Kidney capillary endothelial cell (primary cell): ENCODE measurements at regions not wholly inside any gene's neighbourhood (a gene's known extent, or its start where the extent isn't known, plus 50 kb on each side); places are given as distances from the start of the nearest gene placed in this dataset.

Source experiments
- DNase-seq: peaks from one replicate; pipeline ENCODE4 v3.0.0-alpha.2; 2018; ENCODE audit warnings: low spot score

DNA sequence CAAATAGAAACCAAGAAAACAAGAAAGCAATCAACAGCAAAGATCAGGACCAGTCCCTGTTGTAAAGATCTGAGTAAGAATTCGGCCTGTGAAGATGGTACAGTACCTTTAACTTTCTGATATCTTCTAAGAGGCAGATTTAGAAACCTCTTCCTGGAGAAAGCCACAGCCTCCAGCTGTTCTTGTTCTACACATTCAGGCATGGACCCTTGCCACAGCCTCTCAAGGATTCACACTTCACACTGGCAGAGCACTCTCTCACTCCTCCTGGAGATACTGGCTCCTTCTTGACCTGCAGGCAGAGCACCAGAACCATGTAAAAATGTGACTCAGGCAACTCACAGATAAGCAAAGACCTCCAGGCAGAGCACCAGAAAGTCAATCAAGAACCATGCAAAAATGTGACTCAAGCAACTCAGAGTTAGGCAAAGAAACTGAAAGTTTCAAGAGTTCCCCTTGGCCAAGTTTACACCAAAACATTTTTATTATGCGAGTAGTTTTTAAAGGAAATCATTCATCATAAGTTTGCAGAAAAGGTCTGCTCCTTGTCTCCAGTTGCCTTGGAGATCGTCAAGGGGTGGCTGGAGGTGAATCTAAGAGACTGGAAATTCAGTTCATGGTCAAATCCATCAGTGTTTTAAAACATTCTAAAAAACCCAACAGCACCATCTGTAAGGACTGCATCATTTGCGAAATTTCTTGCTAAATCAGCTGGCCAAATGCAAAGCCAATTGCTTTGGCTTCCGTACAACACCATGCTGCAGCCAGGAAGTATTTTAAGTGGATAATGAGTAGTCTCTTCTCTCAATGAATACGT is 119.3 kb upstream of the MDM1 start:
- peak; percentile 15 for DNase-seq

DNA sequence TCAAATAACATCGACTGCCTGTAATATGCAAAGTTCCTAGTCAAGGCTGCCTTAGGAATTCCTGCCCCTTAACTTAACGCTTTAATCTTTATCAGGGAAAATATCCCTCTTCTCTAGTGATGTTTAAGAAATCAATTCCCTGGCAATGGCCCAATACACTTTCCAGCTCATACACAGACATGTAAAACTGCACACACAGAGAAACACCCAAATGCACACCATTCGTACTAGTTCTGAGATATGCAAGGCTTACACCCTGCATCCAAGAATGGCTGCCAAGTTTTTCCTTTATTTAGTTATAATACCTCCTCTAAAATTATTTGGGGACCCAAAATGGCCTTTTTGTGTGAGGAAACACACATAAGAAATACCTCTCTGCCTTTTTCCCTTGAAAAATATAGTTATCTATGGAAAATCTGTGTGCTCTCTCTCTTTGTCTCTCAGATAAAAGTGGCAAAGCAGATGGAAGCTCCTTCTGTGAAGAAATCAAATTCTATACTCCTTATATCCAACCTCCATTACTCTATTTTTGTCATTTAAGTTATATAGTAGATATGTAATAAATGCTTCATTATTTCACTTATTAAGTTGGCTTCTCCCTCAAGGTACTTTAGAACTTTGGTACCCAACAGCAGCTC is 120.0 kb upstream of the MDM1 start:
- no peak for DNase-seq

GRCh38 chr12:68453278-68453677 is 121.1 kb upstream of the MDM1 start:
- DNase-seq = no peak

DNA sequence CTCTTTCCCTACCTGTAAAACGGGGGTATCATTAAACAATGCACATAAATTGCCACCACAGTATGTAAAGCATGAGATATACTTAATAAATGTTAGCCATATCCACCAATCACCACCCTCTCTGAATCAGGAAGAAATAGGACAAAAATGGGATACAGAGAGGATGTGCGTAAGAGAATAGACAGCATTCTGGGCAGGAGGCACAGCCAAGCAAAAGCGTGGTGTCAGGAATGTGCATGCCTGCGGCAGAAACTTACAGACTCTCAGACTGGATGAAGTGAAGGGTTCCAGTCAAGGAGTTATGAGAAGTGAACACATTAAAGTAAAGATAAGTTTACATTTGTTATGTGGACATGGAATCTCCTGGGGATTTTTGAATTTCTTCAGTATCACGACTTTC is 121.7 kb upstream of the MDM1 start:
- DNase-seq = peak; percentile 72

DNA sequence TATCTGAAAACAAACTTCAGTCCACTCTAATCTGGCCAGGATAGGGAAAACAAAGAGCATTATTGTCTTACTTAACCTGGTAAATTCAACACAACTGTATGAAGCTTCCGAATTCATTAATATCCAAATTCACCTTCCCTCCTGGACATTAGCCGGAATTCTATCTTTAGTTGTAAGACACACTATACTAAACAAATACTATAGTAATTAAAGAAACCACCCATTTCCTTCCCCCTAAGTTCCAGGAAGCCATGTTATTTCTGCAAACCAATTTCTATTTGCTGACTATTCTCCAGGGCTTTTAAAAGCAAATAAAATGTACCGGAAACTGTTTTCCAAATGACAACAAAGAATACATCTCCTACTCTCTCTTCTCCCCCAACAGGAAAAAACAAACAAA is 122.7 kb upstream of the MDM1 start:
- peak; percentile 75 for DNase-seq

GRCh38 chr12:68455691-68456345 is 123.7 kb upstream of the MDM1 start:
- DNase-seq = peak; percentile 58

DNA sequence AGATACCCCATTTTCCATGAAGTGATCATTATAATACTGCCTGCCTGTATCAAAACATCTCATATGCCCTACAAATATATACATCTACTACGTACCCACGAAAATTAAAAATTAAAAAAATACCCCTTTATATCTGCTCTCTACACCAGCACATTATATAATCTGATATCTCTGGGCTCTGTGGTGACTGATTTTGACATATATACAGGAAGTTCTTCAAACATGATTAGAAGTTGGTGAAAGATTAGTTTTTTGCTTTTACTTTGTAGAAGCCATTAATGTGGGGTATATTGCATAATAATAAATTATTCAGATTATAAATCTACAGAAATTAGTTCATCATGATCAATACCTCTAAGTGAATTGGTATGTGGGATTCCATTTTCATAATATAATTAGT is 126.7 kb upstream of the MDM1 start:
- DNase-seq = no peak

GRCh38 chr12:68460236-68460635 is 128.1 kb upstream of the MDM1 start:
- no peak for DNase-seq

GRCh38 chr12:68461645-68462044 is 129.5 kb upstream of the MDM1 start:
- DNase-seq = no peak

- DNase-seq = no peak
Measured at GRCh38 chr12:68462803-68463202, 130.6 kb upstream of the MDM1 start.

- no peak for DNase-seq
Measured at GRCh38 chr12:68465227-68465626, 133.1 kb upstream of the MDM1 start.

- no peak for DNase-seq
Measured at GRCh38 chr12:68467514-68467913, 135.4 kb upstream of the MDM1 start.

- DNase-seq = no peak
Measured at GRCh38 chr12:68468036-68468435, 135.9 kb upstream of the MDM1 start.

DNA sequence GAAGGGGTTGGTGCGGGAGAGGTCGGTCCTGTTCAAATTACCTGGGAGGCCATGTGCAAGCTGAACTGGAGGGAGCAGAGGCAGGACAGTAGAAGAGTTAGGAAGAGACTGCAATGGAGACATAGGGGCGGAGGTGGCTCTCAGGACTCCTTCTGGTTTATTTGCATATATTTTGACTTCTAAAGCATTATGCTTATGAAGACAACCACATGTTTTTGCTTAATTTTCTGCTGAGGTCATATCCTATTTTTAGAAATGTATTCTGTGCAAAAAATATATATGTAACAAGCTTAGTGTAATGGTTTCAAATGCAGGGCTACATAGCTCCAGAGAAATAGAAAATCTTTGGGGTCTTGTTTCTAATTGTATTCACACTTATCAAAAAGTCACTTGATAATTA is 137.0 kb upstream of the MDM1 start:
- no peak for DNase-seq

DNA sequence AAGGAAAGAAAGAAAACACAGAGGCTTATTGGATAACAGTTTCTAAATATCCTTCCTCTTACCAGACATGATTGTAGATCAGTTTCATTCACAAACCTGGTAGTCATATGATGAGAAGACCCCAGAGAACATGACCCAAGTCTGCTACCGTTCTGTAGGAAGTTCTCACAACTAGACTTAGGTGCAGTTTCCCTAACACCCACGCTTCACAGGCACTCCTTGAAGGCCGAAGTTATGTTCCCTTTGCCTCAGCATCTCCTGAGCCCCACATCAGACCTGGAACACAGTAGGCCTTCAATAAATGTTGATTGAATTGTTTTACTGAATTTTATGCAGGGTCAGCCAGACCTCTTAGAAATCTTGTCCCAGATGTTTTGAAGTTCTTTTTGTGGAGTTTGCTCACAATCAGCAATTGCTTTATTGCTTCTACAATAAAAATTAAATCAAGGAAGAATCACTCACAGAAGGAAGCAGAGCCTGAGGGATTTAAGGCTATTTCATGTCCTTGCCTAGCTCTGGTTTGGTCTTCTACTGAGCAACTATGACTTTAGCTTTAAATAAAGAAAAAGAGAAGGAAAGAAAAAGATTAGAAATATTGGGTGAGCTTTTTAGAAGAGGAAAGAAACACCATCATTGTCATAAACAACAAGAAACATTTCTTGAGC is 138.6 kb upstream of the MDM1 start:
- no peak for DNase-seq

DNA sequence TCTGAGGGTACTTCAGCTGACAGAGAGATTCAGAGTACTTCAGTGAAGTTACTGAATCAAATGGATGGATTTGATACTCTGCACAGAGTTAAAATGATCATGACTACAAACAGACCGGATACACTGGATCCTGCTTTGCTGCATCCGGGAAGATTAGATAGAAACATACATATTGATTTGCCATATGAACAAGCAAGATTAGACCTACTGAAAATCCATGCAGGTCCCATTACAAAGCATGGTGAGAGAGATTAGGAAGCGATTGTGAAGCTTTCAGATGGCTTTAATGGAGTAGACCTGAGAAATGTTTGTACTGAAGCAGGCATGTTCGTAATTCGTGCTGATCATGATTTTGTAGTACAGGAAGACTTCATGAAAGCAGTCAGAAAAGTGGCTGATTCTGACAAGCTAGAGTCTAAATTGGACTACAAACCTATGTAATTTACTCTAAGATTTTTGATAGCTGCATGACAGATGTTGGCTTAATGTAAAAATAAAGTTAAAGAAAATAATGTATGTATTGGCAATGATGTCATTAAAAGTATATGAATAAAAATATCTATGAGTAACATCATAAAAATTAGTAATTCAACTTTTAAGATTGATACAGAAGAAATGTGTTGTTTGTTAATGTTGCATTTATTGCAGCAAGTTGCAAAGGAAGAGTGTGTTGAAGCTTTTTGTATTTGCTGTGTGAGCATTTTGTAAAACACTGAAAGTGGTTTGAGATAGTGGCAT is 136.1 kb upstream of the RAP1B start:
- no peak for DNase-seq

DNA sequence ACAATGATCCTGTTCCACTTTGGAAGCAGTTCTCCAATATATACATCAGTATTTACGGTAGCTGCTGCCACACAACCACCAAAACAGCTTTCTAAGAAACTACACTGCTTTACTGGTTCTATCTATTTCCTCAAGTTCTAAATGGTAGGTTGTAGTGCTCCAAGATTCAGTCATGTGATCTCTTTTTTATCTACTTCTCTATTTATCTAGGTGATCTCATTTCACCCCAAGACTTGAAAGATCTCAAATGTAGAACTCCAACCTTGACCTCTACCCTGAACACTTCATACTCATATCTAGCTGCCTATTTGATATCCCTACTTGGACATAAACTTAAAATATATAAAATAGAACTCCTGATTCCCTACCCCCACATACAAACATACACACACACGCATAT is 133.9 kb upstream of the RAP1B start:
- DNase-seq = no peak

DNA sequence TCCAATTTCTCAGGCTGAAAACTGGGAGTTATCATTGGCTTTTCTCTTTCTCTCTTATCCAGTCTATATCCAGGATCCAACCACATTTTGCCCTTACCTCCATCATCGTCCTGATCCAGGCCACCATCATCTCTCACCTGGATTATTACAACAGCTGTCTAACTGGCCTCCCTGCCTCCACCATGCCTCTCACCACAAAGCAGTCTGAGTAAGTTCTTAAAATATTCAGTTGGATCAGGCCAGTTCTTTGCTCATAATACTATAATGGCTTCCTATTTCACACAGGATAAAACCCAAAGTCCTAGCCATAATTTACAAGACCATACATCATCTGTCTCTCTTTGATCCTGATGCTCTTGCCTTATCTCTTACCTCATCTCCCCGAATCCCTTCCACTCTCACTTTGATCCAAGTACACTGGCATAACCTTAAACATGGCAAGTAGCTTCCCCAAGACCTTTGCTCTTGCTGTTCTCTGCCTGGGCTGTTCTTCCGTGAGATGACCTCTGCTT is 133.4 kb upstream of the RAP1B start:
- no peak for DNase-seq

- no peak for DNase-seq
Measured at GRCh38 chr12:68477906-68478305, 132.8 kb upstream of the RAP1B start.

- DNase-seq = no peak
Measured at GRCh38 chr12:68478516-68479260, 132.0 kb upstream of the RAP1B start.

DNA sequence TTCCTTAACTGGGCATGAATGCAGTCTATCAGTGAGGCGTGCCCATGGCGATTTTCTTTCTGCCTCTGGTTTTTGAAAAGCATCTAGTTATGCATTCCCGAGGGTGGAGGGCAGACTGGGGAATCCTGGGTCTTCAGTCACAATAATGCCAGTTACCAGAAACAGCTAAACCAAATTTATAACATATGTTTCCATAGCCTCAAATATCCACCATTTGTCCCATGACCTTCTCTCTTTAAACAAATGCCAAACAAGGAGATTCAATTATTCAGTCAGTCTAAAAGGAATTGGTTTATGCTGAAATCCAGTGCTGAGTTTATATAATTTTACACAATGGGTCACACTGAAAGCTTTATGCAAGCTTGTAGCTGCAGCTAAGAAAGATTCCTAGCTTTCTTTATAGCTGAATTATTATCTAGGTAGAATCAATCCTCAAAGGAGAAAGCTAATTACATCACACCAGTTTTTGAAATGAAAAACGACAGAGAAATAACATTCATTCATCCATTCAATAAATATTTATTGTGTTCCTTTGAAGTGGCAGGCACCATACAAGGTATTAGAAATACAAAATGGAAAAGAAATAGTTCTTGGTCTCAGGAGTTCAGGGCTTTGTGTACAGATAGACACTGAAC is 131.3 kb upstream of the RAP1B start:
- no peak for DNase-seq
